Stimulated activated CD8-positive, alpha-beta memory T cell treated with anti-CD3 and anti-CD28 coated beads, Interleukin-15, amount 100 ng/mL, for 48 hours (primary cell): ENCODE measurements at regions not wholly inside any gene's neighbourhood (a gene's known extent, or its start where the extent isn't known, plus 50 kb on each side); places are given as distances from the start of the nearest gene placed in this dataset.
"Not testable (repeated sequence)": the region's sequence is repeated elsewhere in the genome, so short reads cannot be mapped to it uniquely, and the experiment has no call there.

Source experiments
- DNase-seq, 2 donors: peaks; one replicate each; pipeline ENCODE4 v3.0.0-alpha.2; 2020; ENCODE audit warnings: low read depth in 2 of 2

DNA sequence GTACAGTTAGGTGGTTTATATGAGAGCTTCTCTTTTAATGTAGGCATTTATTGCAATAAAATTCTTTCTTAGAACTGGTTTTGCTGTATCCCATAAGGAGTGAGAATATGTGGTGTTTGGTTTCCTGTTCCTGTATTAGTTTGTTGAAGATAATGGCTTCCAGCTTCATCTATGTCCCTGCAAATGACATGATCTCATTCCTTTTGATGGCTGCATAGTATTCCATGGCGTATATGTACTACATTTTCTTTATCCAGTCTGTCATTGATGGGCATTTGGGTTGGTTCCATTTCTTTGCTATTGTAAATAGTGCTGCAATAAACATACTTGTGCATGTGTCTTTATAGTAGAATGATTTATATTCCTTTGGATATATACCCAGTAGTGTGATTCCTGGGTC lies 106.7 kb upstream of the IRS4 start:
- DNase-seq, result not testable (repeated sequence)

DNA sequence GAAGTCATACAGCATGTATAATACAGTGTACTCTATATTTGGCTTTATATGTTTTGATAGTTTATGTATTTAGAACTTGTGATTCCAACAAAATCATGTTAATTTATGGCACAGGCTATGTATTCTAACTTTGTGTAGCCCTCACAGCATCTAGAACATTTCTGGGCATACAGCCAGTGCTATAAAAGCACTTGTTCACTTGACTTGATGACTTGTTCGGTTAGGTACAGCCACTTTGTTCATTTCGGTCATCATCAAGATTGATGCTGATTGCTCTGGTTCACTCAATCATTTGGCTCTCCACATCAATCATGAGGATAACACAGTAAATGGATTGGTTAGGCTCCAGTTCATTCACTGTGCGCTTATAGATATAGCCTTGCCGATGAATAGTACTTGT lies 97.6 kb upstream of the IRS4 start:
- DNase-seq, result no peak

DNA sequence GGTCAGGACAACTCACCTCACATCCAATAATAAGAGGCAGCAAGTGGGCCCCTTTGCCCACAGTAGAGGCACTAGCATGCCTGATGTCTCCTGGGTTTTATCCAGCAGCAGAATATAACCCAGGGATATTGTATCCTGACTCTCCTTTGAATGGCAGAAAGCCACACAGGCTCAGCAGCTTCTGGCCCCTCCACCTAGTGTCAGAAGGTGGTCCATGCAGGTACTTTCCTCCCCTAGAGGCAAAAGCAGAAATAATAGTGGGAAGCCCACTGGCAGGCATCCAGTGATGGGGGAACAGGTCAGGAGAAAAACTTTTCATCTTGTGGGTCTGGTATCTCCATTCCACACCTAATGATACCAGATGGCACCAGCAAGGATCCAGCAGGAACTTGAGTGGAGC lies 75.5 kb upstream of the IRS4 start:
- no peak for DNase-seq

DNA sequence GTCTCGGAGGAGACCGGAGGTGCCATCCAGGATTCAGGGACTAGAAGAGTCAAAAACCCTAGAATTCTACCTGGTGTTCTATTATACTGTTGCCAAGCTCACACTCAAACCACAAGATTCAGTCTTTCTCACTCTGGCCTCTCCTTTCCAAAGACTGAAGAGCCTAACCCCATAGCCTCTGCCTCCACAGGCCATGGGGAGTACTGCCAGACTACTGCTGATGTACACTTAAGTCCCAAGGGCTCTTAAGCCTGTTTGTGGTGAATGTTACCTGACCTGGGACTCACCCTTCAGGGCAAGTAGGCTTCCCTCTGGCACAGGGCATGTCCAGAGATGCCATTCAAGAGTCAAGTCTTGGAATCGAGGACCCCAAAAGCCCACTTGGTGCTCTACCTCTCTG lies 58.9 kb upstream of the IRS4 start:
- no peak for DNase-seq
